Testis (tissue), 2 donors: ENCODE measurements at regions not wholly inside any gene's neighbourhood (a gene's known extent, or its start where the extent isn't known, plus 50 kb on each side); places are given as distances from the start of the nearest gene placed in this dataset.

ENCODE experiments used
- DNase-seq: peaks from one replicate; pipeline ENCODE4 v3.0.0-alpha.2; 2019
- H3K27ac ChIP-seq, 2 donors: fragments of 200-600 bp; sonication (generic); one replicate each; pipeline ENCODE4 v1.5.1; 2019
- H3K27me3 ChIP-seq: fragments of 200-600 bp; sonication (generic); one replicate; pipeline ENCODE4 v1.5.1; 2019
- H3K36me3 ChIP-seq: fragments of 200-600 bp; sonication (generic); one replicate; pipeline ENCODE4 v1.5.1; 2017; ENCODE audit warnings: low read depth; ENCODE audit errors: missing control alignments
- H3K4me1 ChIP-seq: fragments of 200-600 bp; sonication (generic); one replicate; pipeline ENCODE4 v1.5.1; 2019
- H3K4me3 ChIP-seq, 2 donors: fragments of 200-600 bp; sonication (generic); one replicate each; pipeline ENCODE4 v1.5.1; 2017 to 2019
- H3K9me3 ChIP-seq: fragments of 200-600 bp; sonication (generic); one replicate; pipeline ENCODE4 v1.5.1; 2017
- POLR2A ChIP-seq: fragments of 450-650 bp; IDR thresholded peaks from one replicate; pipeline ENCODE4 v1.6.1; 2017; ENCODE audit warnings: antibody characterized with exemption, mild to moderate bottlenecking, moderate library complexity
- WGBS, 2 donors: methylation state at CpG; one replicate each; pipeline ENCODE4 v1.1.5; 2018; 5-methylcytosine and 5-hydroxymethylcytosine counted together
- intact Hi-C: fragments of 100-400 bp; cut with DNase I; formaldehyde crosslinking; loops from one replicate; pipeline ENCODE4 v1.15.1; 2023; ENCODE audit warnings: low total_unique reads
- TF ChIP-seq, protein P1 (sequence below), 3 experiments: fragments of 450-650 bp in 2 of 3; fragments of 200-600 bp in 1 of 3; sonication (generic) in 1 of 3; IDR thresholded peaks; one replicate each; pipeline ENCODE4 v1.5.1; 2016 to 2019; ENCODE audit warnings: antibody characterized with exemption in 3 of 3, mild to moderate bottlenecking in 2 of 3, moderate library complexity in 1 of 3

GRCh38 chr12:41122894-41123293 lies 65.2 kb upstream of the PDZRN4 start:
- Histone ChIP-seq H3K9me3 (no peaks in the 10 kb centered on the region), H3K27me3 (no peaks in the 10 kb centered on the region), H3K4me1 (no peaks in the 10 kb centered on the region), H3K36me3 (no peaks in the 10 kb centered on the region), H3K27ac (no peak overlapping the region), H3K4me3 (no peak overlapping the region)
- TF ChIP-seq, protein P1, sequence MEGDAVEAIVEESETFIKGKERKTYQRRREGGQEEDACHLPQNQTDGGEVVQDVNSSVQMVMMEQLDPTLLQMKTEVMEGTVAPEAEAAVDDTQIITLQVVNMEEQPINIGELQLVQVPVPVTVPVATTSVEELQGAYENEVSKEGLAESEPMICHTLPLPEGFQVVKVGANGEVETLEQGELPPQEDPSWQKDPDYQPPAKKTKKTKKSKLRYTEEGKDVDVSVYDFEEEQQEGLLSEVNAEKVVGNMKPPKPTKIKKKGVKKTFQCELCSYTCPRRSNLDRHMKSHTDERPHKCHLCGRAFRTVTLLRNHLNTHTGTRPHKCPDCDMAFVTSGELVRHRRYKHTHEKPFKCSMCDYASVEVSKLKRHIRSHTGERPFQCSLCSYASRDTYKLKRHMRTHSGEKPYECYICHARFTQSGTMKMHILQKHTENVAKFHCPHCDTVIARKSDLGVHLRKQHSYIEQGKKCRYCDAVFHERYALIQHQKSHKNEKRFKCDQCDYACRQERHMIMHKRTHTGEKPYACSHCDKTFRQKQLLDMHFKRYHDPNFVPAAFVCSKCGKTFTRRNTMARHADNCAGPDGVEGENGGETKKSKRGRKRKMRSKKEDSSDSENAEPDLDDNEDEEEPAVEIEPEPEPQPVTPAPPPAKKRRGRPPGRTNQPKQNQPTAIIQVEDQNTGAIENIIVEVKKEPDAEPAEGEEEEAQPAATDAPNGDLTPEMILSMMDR (IDR thresholded peaks at IDR 0.05): no peak
- TF ChIP-seq POLR2A: no peak
- WGBS, 2 donors: 31 to 47% methylated on average over 3 of the region's 3 CpGs
- intact Hi-C loops: no loop called here
- DNase-seq: peak; percentile 20

DNA sequence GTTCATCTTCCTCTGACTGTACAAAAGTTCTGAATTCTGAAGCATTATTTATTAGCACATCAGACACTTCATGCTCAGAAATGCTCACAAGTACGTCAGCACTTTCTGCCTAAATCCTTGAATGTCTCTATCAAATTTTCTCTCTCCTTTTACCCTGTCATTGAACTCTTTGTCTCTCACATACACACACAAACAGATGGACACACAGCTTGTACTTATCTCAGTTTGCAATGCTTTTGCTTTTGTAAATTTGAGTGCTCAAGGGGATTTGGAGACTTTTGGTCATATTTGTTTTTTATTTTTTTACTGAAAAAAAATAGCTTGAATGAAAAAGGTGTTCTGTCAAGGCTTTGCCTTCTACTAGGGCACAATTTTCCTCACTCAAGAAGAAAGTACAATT lies 64.2 kb upstream of the PDZRN4 start:
- DNase-seq: no peak
- WGBS, 2 donors: 59 to 75% methylated on average over 1 of the region's 1 CpG
- H3K9me3 ChIP-seq: no peaks in the 10 kb centered on the region
- intact Hi-C loops: no loop called here
- TF ChIP-seq, protein P1 (IDR thresholded peaks at IDR 0.05): no peak
- TF ChIP-seq POLR2A: no peak
- no peaks in the 10 kb centered on the region for H3K36me3 ChIP-seq
- H3K4me1 ChIP-seq: no peaks in the 10 kb centered on the region
- no peak overlapping the region for H3K4me3 ChIP-seq
- H3K27ac ChIP-seq: no peak overlapping the region
- H3K27me3 ChIP-seq: no peaks in the 10 kb centered on the region
